Kidney (tissue), 13 donors: ENCODE measurements at regions not wholly inside any gene's neighbourhood (a gene's known extent, or its start where the extent isn't known, plus 50 kb on each side); places are given as distances from the start of the nearest gene placed in this dataset.
"Not testable (repeated sequence)": the region's sequence is repeated elsewhere in the genome, so short reads cannot be mapped to it uniquely, and the experiment has no call there.

ENCODE experiments used
- DNase-seq, 5 donors: peaks; one replicate each; pipeline ENCODE4 v3.0.0-alpha.2; 2013 to 2020
- FAIRE-seq: peaks from 2 replicates; lab custom pipeline; 2012; peaks lifted over from hg19 to GRCh38; lab: Jason Lieb, UNC
- H3K27ac ChIP-seq, 2 donors: one replicate each; pipeline ENCODE4 v1.7.0; 2013; ENCODE audit warnings: low read depth in 2 of 2, low read length in 2 of 2, inconsistent platforms in 1 of 2
- H3K27me3 ChIP-seq: one replicate; pipeline ENCODE4 v1.7.1; 2013; ENCODE audit warnings: low read length, inconsistent platforms; ENCODE audit not compliant: control insufficient read depth, insufficient read depth
- H3K36me3 ChIP-seq, 3 donors: one replicate each; pipeline versions ENCODE4 v1.7.0 to v1.7.1; 2013; ENCODE audit warnings: low read length in 3 of 3, control low read depth in 1 of 3, inconsistent platforms in 1 of 3; ENCODE audit not compliant: insufficient read depth in 3 of 3, control insufficient read depth in 2 of 3
- H3K4me1 ChIP-seq, 3 donors: one replicate each; pipeline versions ENCODE4 v1.7.0 to v1.7.1; 2013; ENCODE audit warnings: low read length in 3 of 3, inconsistent platforms in 1 of 3, low read depth in 1 of 3; ENCODE audit not compliant: control insufficient read depth in 2 of 3, insufficient read depth in 2 of 3
- H3K4me3 ChIP-seq, 3 donors: one replicate each; pipeline versions ENCODE4 v1.7.0 to v1.8.1; 2013; ENCODE audit warnings: low read length in 3 of 3, control low read depth in 1 of 3, inconsistent platforms in 1 of 3
- H3K9ac ChIP-seq, 3 donors: one replicate each; pipeline versions ENCODE4 v1.7.0 to v1.7.1; 2013; ENCODE audit warnings: low read length in 3 of 3, control low read depth in 1 of 3, inconsistent platforms in 1 of 3
- H3K9me3 ChIP-seq, 3 donors: one replicate each; pipeline versions ENCODE4 v1.7.0 to v1.7.1; 2013; ENCODE audit warnings: low read length in 3 of 3, control low read depth in 1 of 3, inconsistent platforms in 1 of 3; ENCODE audit not compliant: control insufficient read depth in 2 of 3, insufficient read depth in 1 of 3
- intact Hi-C: fragments of 100-400 bp; cut with DNase I; formaldehyde crosslinking; loops from one replicate; pipeline ENCODE4 v1.11.1; 2022
- TF ChIP-seq, protein P1 (sequence below): IDR thresholded peaks from 3 replicates; pipeline ENCODE4 v1.5.1; 2012; ENCODE audit warnings: mild to moderate bottlenecking, moderate library complexity, borderline replicate concordance; ENCODE audit not compliant: insufficient read depth; ENCODE audit errors: extremely low read depth
- donor health status: control.
- donor health status: control.
- donor health status: control.
- donor health status: control.
- donor health status: control.
- donor health status: DM: yes; HTN: yes; CAD: no.
- donor health status: Normal renal cell carcinoma (clear cell type).

DNA sequence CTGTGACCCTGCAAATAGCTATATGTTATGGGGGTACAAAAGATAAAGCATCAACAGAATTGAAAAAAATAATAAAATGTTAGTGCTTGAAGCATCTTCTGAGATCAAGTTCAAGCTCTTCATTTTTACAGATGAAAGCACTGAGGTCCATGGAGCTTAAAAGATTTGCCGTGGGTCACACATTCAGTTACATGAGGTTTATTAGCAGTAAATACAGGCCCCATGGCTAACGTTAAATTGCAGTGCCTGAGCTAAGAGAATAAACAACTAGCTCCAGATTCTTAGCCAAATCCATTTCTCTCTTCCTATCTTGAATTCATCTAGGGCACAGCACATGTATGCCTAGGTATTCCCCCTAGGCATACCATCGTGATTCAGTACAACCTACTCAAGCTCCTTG, 2052.7 kb upstream of the C9orf72 start:
- Histone ChIP-seq H3K9me3 (no peaks in the 10 kb centered on the region), H3K4me3 (no peak overlapping the region), H3K9ac (no peak overlapping the region), H3K36me3 (no peaks in the 10 kb centered on the region), H3K27me3 (no peaks in the 10 kb centered on the region), H3K27ac (no peak overlapping the region), H3K4me1 (no peaks in the 10 kb centered on the region)
- TF ChIP-seq, protein P1, sequence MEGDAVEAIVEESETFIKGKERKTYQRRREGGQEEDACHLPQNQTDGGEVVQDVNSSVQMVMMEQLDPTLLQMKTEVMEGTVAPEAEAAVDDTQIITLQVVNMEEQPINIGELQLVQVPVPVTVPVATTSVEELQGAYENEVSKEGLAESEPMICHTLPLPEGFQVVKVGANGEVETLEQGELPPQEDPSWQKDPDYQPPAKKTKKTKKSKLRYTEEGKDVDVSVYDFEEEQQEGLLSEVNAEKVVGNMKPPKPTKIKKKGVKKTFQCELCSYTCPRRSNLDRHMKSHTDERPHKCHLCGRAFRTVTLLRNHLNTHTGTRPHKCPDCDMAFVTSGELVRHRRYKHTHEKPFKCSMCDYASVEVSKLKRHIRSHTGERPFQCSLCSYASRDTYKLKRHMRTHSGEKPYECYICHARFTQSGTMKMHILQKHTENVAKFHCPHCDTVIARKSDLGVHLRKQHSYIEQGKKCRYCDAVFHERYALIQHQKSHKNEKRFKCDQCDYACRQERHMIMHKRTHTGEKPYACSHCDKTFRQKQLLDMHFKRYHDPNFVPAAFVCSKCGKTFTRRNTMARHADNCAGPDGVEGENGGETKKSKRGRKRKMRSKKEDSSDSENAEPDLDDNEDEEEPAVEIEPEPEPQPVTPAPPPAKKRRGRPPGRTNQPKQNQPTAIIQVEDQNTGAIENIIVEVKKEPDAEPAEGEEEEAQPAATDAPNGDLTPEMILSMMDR = no peak
- FAIRE-seq = no peak
- intact Hi-C loops = no loop called here
- no peak for DNase-seq

DNA sequence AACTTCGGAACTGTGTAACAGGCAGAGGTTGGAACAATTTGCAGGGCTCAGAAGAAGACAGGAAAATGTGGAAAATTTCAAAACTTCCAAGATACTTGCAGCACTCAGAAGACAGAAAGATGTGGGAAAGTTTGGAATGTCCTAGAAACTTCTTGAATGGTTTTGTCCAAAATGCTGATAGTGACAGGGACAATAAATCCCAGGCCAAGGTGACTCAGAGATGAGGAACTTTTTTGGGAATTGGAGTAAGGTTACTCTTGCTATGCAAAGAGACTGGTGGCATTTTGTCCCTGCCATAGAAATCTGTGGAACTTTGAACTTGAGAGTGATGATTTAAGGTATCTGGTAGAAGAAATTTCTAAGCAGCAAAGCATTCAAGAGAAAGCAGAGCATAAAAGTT, 2055.6 kb upstream of the C9orf72 start:
- DNase-seq, intact Hi-C loops, H3K27me3 ChIP-seq: not testable (repeated sequence)

DNA sequence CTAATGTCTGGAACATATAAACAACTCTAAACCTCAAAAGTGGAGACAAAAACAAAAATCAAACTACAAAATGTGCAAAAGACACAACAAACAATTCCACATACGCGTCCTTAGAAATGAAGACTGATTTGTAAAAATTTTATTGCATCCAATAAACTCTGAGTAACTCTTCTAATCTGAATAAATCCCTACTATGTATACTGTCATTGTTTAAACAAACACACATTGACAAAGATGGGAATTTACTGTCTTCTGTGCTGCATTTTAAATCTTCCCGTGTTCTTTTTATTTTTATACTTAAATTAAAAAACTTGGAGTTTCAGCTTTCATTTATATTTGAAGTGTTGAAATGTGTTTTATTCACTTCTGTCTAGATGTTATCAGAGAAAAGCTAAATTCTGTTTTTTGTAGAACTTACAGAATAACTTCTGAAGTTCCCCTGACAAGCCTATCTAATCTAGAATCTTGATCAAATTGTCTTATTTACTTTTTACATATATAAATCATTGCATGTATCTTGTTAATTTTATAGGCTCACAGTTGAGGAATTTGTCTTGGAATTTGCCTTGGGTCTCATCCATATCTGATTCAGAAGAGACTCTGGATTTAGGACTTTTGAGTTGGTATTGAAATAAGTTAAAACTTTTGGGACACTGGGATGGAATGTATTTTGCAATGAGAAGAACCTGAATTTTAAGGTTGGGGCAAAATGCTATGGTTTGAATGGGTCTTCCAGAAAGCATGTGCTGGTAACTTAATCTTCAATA, 2064.4 kb upstream of the C9orf72 start:
- TF ChIP-seq, protein P1 = no peak
- no peak overlapping the region for H3K4me3 ChIP-seq
- no peaks in the 10 kb centered on the region for H3K9me3 ChIP-seq
- no peak overlapping the region for H3K9ac ChIP-seq
- H3K27ac ChIP-seq = no peak overlapping the region
- FAIRE-seq (no peak), DNase-seq (no peak)
- H3K36me3 ChIP-seq = no peaks in the 10 kb centered on the region
- H3K4me1 ChIP-seq = no peaks in the 10 kb centered on the region
- H3K27me3 ChIP-seq = no peaks in the 10 kb centered on the region
- intact Hi-C loops = no loop called here

More for the DNA sequence above, 2055.6 kb upstream of the C9orf72 start:
- not testable (repeated sequence) for H3K4me3 ChIP-seq, H3K4me1 ChIP-seq, FAIRE-seq, H3K36me3 ChIP-seq, H3K9me3 ChIP-seq, H3K27ac ChIP-seq, H3K9ac ChIP-seq

DNA sequence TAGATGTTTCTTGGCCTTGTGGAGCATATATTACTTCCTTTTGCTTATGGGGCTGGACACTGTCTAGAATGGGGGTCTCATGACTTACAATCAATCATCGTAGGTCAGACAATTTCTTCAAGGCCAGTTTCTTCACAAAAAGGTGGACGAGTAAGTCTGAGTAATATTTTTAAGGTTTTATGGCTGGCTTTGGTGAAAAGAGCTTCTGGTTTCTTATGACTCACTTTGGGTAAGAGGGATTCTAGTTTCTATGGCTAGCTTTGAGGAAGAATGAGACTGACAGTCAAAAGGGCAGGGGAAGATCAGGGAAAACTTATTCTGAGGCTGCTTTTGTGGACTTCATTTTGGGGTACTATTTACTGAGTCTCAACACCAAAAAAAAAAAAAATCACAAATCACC, 2067.2 kb upstream of the C9orf72 start:
- H3K27me3 ChIP-seq = no peaks in the 10 kb centered on the region
- TF ChIP-seq, protein P1 = no peak
- no peak overlapping the region for H3K9ac ChIP-seq
- no peaks in the 10 kb centered on the region for H3K36me3 ChIP-seq
- no peak for FAIRE-seq
- no peak overlapping the region for H3K4me3 ChIP-seq
- no peak for DNase-seq
- H3K9me3 ChIP-seq = no peaks in the 10 kb centered on the region
- H3K4me1 ChIP-seq = no peaks in the 10 kb centered on the region
- no peak overlapping the region for H3K27ac ChIP-seq
- intact Hi-C loops = no loop called here
